HG03575 (cell line): ENCODE measurements at regions not wholly inside any gene's neighbourhood (a gene's known extent, or its start where the extent isn't known, plus 50 kb on each side); places are given as distances from the start of the nearest gene placed in this dataset.
A peak's percentile ranks its signal among the peaks of the same experiment; 100 is the strongest.
"Not testable (repeated sequence)": the region's sequence is repeated elsewhere in the genome, so short reads cannot be mapped to it uniquely, and the experiment has no call there.

Experiments used
- ATAC-seq: cut with Tn5 transposase; IDR thresholded peaks from one replicate; pipeline ENCODE4 v1.9.1; 2021; ENCODE audit not compliant: unreplicated experiment, insufficient number of reproducible peaks, low FRiP score; ENCODE audit errors: extremely low read depth

- ATAC-seq = no peak
Observed at GRCh38 chr4:54999003-54999402, 126.4 kb downstream of the KDR start.

- not testable (repeated sequence) for ATAC-seq
Observed at GRCh38 chr4:54993473-54994026, 131.8 kb downstream of the KDR start.

- no peak for ATAC-seq
Observed at GRCh38 chr4:54992266-54992665, 133.1 kb downstream of the KDR start.

GRCh38 chr4:54988655-54989054 lies 136.7 kb downstream of the KDR start:
- no peak for ATAC-seq

- ATAC-seq = no peak
Observed at GRCh38 chr4:54986095-54986846, 139.1 kb downstream of the KDR start.

GRCh38 chr4:54976682-54977081 lies 148.7 kb downstream of the KDR start:
- no peak for ATAC-seq

- no peak for ATAC-seq
Observed at GRCh38 chr4:54976031-54976430, 149.4 kb downstream of the KDR start.

- no peak for ATAC-seq
Observed at GRCh38 chr4:54973784-54974183, 151.6 kb downstream of the KDR start.

- ATAC-seq = peak; percentile 53
Observed at GRCh38 chr4:54971474-54971950, 153.9 kb downstream of the KDR start.

GRCh38 chr4:54967289-54967688 lies 158.1 kb downstream of the KDR start:
- ATAC-seq = no peak

GRCh38 chr4:54961357-54961975 lies 163.9 kb downstream of the KDR start:
- ATAC-seq = no peak

- no peak for ATAC-seq
Observed at GRCh38 chr4:54959651-54960116, 165.7 kb downstream of the KDR start.

GRCh38 chr4:54959131-54959530 lies 166.3 kb downstream of the KDR start:
- ATAC-seq = no peak

GRCh38 chr4:54958236-54958635 lies 167.2 kb downstream of the KDR start:
- ATAC-seq = no peak

- no peak for ATAC-seq
Observed at GRCh38 chr4:54954656-54955388, 170.6 kb downstream of the KDR start.

- no peak for ATAC-seq
Observed at GRCh38 chr4:54946741-54947140, 178.7 kb downstream of the KDR start.

- no peak for ATAC-seq
Observed at GRCh38 chr4:54945838-54946237, 179.6 kb downstream of the KDR start.

GRCh38 chr4:54942721-54943120 lies 182.7 kb downstream of the KDR start:
- ATAC-seq = no peak

GRCh38 chr4:54941994-54942552 lies 183.3 kb downstream of the KDR start:
- no peak for ATAC-seq
